K562 (cell line): ENCODE measurements at regions not wholly inside any gene's neighbourhood (a gene's known extent, or its start where the extent isn't known, plus 50 kb on each side); places are given as distances from the start of the nearest gene placed in this dataset.

Experiments
- CTBP1 ChIP-seq: fragments of 450-650 bp; IDR thresholded peaks from 2 replicates; pipeline ENCODE4 v1.6.1; 2016; ENCODE audit warnings: borderline replicate concordance
- FOS ChIP-seq: IDR thresholded peaks from 3 replicates; pipeline ENCODE4 v1.6.1; 2011; ENCODE audit not compliant: insufficient read length; ENCODE audit errors: extremely low read depth
- NR3C1 ChIP-seq: sonication (generic); formaldehyde crosslinking; IDR thresholded peaks from 2 replicates; pipeline ENCODE4 v1.8.1; 2022; ENCODE audit warnings: missing genetic modification reagents
- SMARCE1 ChIP-seq: fragments of 450-650 bp; IDR thresholded peaks from 2 replicates; pipeline ENCODE4 v1.7.1; 2016; ENCODE audit warnings: mild to moderate bottlenecking
- ZNF197 ChIP-seq: fragments of 200-800 bp; sonication (Bioruptor generic); IDR thresholded peaks from 2 replicates; pipeline ENCODE4 v1.6.1; 2016; ENCODE audit warnings: low read depth, missing genetic modification characterization, missing compliant biosample characterization
- ZNF318 ChIP-seq, 2 experiments: fragments of 450-650 bp; IDR thresholded peaks; 2 replicates each; pipeline ENCODE4 v1.6.1; 2016; ENCODE audit warnings: mild to moderate bottlenecking in 2 of 2, borderline replicate concordance in 1 of 2, low read depth in 1 of 2, moderate library complexity in 1 of 2
- ZNF398 ChIP-seq: fragments of 250-450 bp; sonication (Bioruptor Pico); IDR thresholded peaks from 2 replicates; pipeline ENCODE4 v1.8.0; 2021; ENCODE audit warnings: moderate library complexity, mild to moderate bottlenecking, inconsistent platforms

GRCh38 chr10:125482637-125483036 is 200.3 kb downstream of the TEX36 start (continued):
- TF ChIP-seq ZNF318 (IDR thresholded peaks at IDR 0.05; ENCODE audit: borderline replicate concordance in 1 of 2, low read depth in 1 of 2) = no peak
- TF ChIP-seq FOS = no peak
- TF ChIP-seq ZNF197 (CRISPR knock-in tag) = no peak
- TF ChIP-seq ZNF398 (CRISPR knock-in tag) = no peak
- TF ChIP-seq NR3C1 = no peak
- no peak for TF ChIP-seq CTBP1
- TF ChIP-seq SMARCE1 = no peak
